ENCODE measurements at regions not wholly inside any gene's neighbourhood (a gene's known extent, or its start where the extent isn't known, plus 50 kb on each side); places are given as distances from the start of the nearest gene placed in this dataset.

DNA sequence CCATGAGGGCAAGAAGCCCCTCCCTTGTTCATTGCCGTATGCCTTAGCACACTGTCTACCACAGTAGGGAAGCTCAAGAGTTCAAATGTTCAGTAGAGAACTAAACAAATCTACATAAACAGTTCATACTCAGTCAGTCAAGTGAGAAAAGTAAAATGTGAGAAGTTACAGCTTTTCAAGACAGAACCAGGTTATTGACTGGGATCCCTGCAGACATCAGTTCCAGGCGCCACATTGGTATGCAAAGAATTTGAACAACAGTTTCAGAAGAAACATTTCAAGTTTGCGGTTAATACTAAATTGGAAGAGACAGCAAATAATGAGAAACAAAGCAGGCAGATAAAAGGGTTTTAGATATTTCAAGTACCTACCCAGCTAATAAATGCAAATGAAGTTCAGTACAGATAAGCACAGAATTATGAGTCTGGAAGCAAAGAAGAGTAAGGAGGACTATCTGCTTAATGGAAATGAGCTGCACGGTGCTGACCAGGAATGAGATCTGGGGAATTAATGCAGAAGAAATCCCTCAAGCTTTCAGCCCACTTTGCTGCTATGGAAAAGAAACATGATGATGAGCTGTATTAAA is 246.2 kb downstream of the HACE1 start:
- DNase-seq: no peak

DNA sequence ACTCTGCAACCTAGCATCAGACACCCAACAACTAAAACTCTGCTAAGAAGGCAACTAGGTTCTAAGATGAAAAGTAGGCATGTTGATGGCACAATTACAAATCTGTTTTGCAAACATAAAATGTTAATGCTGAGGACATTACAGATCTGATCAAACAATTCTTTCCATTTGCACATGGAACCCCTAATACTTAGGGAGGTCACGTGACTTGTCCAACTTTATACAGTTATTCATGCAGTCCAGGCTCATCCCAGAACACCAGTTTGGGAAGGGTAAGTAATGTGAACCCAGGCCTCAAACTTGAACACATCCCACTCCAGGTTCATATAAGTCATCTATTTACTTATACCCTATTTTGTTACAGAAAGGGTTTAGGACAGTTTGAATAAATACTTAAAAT is 247.2 kb downstream of the HACE1 start:
- no peak for DNase-seq

DNA sequence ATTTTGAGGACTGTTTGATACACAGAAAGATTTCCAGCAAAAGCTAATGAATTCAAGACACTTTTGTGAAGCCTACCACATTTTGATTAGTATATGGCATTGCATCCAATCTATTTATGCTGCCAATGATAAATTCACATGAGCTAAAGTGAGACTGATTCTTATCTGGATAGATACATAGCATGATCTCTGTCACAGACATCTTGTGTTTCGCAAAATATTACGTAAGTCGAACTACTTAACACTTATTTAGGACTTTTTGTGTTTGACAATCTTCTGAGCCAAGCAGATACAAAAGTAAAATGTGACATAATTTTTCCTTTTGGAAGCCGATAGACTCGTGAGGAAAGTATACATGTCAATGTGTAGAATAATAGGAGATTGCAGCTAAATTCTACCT is 251.6 kb downstream of the HACE1 start:
- no peak for DNase-seq

DNA sequence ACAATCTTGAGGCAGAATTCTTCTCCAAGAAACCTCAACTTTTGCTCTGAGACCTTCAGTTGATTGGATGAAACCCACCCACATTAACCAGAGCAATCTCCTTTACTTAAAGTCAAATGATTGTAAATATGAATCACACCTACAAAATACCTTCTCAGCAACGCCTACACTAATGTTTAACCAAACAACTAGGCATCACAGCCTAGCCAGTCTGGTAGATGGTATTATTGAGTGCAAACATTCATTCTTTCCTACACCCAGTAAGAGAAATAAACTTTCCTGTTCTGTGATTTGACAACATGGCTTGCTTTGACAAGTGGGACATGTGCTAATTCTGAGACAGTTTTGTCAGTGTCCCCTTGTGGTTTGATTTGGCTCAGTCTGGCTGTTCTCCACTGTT is 252.2 kb downstream of the HACE1 start:
- no peak for DNase-seq

DNA sequence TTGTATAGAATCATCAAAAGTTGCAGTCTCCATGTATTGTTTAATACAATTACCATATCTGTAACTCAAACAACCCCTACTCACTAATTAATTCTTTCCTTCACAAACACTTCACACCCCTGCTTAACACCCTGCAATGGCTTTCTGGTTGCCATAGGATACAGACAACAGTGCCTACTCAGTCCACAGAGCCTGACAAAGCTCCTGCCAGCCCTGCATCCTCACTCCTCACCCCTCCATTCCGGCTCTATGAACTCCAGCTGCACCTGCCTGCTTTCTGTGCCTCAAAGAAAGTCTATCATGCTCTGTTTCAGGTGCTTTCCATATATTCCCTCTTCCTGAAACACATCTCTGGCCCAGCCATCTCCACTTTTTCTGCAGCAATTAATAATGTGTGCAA is 253.4 kb downstream of the HACE1 start:
- no peak for DNase-seq

DNA sequence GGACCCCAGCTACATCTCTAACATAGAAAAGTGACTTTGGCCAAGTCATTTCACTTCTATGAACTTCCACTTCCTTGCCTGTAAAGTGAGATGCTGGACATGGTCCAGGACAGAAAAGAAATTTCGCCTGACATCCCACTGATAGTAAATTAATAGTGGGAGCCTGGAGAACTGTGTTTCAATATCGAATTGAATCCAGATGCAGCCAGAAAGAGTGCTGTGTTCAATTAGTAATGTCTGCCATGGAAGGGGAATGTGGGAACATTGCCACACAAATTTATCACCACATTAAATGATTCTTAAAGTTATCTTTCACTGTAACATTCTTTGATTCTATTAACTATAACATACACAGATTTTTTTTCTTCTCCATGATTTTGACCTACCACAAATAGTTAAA is 255.0 kb downstream of the HACE1 start:
- no peak for DNase-seq

DNA sequence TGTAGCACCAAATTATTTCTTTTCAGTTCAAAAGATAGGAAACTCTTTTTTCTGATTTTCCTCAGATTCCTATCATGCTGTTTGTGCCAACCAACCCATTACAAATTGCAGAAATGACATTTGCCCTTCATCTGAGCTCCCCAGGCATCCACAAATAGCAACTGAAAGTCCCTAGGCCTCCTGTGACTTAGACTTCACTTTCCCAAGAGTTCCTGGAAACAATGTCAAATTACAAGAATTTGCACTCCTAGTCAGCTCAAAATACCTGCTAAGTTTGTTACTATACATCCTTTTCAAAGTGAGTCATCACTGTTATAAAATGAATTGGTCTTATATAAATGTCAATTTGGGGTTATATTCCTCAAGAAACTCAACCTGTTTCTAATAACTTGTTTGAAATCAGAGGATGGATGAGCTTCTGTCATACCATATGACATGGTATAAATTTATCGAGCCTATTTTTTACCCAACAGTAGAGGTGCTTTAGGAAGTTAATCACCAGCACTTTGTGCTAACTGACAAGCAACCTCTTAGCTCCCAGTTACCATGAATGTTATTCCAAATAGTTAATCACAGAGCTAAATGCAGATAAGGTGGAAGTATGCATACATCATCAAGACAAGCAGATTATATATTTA is 256.5 kb downstream of the HACE1 start:
- DNase-seq: no peak

DNA sequence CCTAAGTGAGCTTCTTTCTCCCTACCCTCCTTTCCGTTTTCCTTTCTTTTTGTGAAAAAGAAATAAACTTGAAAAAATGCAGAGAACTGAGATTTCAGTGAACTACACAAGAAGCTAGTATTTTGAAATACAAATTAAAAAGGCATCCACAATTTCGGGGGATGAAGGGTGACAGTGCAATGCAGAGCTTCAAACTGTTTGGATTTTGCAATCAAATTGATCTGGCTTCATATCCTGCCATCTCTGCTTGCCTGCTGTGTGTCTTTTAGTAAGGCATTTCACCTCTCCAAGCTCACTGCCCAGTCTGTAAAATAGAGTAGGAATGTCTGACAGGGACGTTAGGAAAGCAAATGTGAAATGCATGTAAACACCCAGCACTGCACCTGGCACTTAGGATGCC is 258.0 kb downstream of the HACE1 start:
- DNase-seq: no peak

DNA sequence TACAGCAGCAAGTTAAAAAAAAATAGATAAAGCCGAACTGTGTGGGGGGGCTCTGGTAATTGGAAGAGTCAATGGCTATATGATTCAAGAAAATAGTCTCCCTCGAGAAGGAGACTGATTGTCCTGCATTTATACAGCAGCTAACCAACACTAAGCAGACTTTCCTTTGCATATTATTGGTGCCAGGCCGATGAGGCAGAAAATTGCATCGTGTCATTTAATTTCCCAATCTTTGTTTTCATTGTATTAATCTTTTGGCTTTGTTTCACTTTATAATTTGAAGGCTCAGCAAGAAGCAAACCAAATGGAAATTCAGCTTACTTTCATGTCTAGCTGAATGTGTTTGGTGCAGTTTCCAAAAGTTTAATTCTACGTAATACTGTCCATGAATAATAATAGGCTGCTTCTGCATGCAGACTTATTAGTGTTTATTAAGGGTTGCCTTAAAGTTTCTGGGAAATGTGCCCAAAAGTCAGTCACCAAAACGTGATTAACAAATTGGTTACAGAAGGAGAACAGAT is 258.5 kb downstream of the HACE1 start:
- DNase-seq: no peak

DNA sequence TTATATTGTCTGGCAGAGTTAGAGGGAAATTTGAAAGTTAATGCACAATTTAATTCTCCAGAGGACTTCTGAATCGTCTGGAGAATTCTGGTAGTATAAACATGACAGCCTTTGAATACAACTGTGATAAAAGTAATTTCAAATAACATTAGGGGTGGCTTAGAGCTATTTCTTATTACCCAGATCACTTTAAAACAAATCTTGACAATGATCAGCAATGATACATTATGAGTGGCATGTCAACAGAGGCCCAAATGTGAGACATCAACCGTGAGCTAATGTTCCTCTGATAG is 259.1 kb downstream of the HACE1 start:
- no peak for DNase-seq

DNA sequence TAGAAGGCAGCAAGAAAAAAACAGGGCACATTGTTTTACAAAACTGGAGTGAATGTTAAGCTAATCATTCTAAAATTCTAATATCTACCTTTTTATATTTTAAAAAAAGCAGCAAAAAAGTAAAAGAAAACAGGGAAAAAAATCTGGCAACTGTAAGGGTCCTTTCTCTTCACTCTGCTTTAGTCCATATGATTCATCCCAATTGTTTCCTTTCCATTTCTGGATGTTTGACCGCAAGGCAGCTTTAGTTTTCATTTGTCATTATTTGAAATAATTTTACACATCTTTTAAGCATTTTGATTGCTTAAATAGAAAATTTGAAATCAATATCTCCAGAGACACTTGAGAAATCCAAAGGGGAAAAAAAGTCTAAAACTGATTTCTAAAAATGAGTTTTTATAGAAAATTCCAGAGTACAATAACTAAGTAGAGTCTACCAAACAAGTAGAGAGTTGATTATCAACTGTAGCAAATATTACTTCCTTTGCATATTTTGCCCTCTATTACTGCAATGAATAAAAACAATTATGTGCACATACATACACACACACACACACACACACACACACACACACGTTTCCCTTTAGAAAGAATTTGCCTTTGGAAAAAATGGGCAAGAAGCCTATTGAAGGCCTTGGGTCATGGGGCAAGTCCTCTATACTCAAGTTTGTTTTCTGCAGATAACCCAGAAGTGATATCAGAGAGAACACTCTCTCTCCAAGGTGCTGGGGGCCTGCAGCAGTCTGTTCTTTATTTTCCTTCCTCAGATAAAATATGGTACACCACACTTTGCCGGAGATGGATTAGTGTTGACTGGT is 259.7 kb downstream of the HACE1 start:
- DNase-seq: no peak

DNA sequence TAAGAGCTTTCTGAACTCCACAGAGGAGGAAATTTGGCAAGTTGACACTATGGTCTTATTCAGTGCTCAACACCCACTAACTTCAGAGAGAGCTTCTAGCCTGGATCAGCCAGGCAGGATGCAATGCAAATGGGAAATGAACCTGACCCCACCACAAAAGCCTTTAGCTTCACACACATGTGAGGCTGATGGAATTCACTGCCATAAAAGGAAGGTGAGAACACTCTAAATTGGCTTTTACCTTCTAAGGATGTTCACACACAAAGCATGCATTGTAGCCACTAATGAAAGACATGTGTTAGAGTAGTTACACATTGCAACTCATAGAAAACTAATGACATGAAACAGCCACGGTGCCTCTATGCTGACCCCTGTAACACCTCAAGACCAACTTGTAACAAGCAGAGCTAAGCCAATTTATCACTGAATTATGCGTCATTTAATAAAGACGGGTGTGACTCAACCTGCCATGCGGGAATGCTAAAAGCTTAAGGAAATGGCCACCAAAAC is 262.1 kb downstream of the HACE1 start:
- no peak for DNase-seq

DNA sequence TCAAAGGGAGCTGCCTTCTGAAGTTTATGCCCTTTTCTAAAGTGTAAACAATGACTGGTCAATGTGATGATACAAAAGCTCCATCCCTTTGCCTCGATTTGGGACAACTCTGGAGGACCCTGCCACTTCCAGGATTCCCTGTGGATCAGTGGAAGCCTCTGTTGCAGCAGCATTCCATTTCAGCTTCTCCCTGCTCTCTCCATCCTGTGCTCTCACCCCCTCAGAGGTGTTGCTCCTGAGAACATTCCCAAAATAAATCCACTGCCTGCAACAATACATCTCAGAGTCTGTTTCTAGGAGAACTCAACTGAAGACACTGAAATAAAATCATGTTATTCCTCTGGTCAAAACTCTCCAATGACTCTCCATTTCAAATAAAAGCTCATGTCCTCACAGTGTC is 263.6 kb downstream of the HACE1 start:
- DNase-seq: no peak

DNA sequence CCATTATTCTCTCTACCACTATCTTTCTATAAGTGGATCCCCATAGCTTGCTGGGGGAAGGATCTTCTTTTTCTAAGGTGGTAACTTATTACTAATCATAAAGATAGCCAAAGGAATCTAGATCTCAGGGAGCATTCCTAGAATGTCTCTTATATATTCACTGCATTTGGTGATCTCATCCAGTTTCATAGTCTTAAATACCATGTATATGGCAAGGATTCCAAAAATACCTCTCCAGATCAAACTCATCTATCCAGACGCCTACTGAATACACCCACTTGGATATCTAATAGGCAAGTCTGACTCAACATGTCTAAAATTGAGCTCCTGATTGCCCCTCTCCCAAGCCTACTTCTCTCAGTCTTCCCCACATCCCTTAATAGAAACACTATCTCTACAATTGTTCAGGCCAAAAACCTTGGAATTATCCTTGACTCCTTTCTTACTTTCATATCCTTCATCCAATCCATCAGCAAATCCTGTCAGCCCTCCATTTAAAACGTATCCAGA is 264.4 kb downstream of the HACE1 start:
- DNase-seq: no peak

DNA sequence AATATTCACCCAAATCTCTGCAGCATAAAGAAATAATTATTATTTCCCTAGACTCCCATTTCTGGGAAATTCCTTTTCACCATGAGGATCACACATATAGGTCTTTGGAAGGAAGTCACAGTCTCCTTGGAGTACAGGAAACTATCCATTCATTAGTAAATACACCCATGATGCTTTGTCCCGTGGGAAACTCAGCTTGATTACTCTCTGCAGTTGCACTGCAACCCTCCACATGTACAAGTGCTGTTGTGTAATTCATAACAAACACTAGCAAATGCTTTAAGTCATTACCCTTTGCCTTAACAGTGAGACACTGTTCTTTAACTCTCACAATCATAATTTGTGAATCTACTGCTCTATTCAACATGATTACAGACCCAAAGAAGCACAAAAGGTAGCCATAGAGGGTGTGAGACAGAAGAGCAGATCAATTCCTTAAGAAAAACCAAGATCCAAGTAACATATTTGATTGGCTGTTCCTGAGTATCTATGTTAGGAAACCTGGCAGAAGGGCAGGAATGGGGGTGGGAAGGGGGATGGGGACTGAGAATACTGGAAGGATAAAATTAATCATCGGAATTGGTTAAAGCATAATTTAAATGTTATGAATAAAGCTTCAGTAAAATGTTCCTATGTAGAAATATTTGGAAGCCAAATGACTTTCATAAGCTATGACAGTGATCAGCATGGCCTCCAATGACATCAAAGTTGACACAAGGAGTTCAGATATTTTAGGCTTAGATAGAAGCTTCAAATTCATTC is 268.0 kb downstream of the HACE1 start:
- no peak for DNase-seq

DNA sequence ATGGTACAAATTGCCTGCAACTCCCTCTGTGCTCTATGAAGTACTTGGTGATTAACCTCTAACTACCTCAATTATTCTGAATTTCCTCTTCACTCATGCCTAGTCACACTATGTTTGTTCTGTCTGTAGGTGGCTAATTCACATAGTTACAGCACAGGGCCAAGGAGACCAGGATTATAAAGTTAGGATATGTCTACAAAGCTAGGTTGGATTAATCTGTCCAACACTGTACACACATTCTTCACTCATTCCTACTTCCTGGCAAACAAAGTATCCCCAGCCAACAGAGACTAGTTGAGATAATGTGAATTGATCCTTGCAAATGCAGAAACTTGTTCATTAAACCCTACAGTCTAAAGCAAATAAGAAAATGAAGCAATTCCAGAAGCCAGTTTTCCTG is 269.8 kb downstream of the HACE1 start:
- no peak for DNase-seq

DNA sequence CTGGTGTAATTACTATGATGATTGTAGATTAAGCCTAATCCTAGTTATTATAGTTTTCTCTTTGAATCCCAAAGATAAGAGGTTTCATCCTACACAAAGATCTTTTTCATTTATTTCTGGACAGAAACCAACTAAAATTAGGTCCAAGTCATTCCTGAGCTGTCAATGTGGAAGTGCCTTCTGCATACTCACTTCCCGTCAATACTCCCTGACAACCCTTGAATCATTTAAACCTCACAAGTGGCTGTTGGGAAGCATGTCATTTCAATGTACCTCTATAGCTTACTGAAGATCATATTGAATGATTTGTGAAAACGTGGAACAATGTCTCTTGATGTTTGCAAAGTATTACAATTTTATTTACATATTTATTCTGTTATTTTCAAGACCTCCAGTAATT is 274.1 kb downstream of the HACE1 start:
- DNase-seq: no peak

DNA sequence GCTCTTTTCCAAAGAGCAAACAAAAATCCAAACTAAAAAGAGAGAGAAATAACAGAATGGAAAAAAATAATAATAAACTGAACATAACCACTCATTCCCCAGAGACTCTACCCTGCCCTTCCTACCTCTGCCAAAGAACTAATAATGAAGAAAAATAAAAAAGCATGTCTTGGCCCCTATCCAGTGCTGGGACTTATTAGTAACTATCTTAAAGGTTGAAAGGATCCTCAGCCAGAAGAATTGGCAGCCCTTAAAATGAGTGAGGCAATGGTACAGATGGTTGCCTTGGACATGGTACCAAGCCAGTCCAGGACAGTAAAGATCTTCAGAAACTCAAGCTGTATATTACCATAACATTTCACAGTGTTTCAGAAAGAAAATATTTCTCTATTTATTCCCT is 279.3 kb downstream of the HACE1 start:
- DNase-seq: no peak

DNA sequence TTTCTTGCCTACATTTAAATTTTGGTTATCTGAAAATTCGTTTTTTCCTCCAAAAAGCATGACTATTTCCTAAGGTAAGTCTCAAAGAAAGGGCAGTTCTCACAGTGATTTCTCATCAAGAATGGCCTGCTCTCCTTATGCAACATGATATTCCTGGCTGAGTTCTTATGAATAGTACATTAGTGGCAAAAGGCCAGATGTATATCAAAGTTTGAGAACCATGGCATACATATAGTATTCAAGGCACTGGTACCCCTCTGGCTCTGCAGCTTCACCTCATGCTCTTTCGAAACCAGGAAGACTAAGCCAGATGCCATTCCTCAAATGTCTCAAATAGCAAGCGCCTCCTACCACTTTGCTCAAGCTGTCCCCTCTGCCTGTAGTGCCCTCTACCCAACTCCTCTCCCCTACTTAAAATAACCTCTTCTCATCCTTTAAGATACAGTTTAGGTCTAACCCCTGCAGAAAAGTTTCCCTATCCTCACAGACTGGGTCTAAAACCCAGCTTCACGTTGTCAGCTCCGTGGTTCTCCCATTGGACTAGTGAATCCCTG is 280.3 kb downstream of the HACE1 start:
- DNase-seq: no peak

DNA sequence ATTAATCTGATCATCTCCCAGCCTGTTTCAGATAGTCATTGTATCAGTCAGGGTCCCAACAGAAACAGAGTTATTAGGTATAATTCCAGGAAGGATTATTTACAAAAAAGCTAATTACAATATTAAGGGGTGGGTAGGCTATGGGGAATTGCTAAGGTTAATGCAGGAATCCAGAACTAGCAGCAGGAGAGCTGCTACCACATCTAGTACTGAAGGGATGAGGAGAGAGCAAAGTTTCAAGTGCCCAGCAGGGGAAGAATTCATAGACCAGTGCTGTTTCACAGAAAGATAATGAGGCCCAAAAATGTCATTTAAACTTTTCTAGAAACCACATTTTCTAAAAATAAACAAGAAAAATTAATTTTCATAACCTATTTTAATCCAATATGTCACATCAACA is 284.2 kb downstream of the HACE1 start:
- no peak for DNase-seq

DNA sequence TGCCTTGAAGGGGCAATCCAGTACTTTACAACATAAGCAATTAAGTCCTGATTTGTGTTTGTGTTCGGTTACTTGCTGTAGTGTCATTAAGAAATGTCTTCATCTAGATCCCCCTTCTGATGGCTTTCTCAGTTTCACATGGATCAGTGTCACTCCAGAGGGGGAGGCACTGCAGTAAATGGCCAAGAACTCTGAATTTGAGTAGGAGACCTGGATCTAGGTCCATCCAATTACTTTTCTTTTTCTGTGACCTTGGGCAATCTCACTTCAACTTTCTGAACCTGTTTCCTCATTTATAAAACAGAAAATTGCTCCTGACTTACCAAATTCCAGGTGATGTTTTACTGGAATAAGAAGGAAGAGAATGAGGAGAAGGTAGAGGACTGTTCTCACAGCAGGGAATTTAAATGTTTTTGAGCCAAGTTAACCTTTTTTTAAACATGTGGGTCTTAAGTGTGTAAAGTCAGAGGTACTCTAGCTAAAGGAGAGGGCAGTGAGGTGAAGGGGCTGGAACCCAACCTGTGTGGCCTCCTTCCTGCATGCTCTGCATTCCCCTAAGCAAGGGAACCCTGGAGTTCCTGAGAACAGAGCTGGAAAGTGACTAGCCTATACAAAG is 285.5 kb downstream of the HACE1 start:
- DNase-seq: no peak

DNA sequence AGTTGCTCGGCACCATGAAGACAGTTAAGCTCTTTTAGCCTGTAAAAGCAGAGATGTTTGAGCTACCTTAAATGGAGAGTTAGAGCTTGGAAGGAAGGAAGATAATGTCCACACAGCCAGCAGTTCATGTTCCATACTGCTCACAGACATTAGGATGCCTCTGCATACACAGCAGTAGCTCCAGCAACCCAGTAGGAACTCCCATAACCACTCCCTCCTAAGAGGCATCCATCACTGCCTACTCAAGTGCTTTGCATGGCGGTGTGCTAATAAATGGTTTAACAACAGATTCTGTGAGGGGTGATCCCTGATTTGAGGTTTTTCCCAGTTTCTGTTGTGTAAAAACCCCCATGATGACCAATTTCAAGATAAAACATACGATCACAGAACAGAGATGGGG is 286.4 kb downstream of the HACE1 start:
- no peak for DNase-seq

DNA sequence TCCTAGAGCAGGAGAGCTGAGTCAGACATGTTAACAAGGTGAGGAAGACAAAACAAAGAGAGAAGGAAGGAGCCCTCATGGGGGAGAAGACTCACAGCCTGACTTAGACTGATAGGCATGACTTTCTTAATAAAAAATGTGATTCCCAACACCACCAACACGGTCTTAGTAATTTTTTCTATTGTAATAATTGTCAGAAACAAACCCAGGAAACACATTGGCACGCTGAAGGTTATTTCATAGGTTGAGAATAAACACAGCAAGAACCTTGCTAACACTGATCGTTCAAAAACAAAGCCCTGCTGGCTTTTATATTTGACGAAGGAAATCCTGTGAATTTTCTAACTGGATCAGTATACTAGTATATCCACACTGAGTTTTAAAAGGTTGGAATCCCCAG is 286.8 kb downstream of the HACE1 start:
- DNase-seq: no peak

All from activated CD4-positive, CD25-positive, alpha-beta regulatory T cell treated with anti-CD3 and anti-CD28 coated beads, Interleukin-2, amount 50 U/mL, for 72 hours (primary cell).